HG02763 (cell line): ENCODE measurements at regions not wholly inside any gene's neighbourhood (a gene's known extent, or its start where the extent isn't known, plus 50 kb on each side); places are given as distances from the start of the nearest gene placed in this dataset.

Source experiments
- ATAC-seq: cut with Tn5 transposase; IDR thresholded peaks from one replicate; pipeline ENCODE4 v1.9.1; 2021; ENCODE audit warnings: mild to moderate bottlenecking, moderate library complexity; ENCODE audit not compliant: unreplicated experiment

- no peak for ATAC-seq
These were observed 88.1 kb upstream of the PIEZO2 start for GRCh38 chr18:11237484-11237883.

GRCh38 chr18:11237066-11237465 lies 87.7 kb upstream of the PIEZO2 start:
- no peak for ATAC-seq

GRCh38 chr18:11224153-11224552 lies 74.8 kb upstream of the PIEZO2 start:
- ATAC-seq, result no peak

GRCh38 chr18:11219571-11219970 lies 70.2 kb upstream of the PIEZO2 start:
- no peak for ATAC-seq

GRCh38 chr18:11215216-11215615 lies 65.8 kb upstream of the PIEZO2 start:
- ATAC-seq, result no peak

- ATAC-seq, result no peak
These were observed 54.7 kb upstream of the PIEZO2 start for GRCh38 chr18:11204020-11204419.

GRCh38 chr18:11199477-11199876 lies 50.1 kb upstream of the PIEZO2 start:
- ATAC-seq, result no peak
